ENCODE measurements at regions not wholly inside any gene's neighbourhood (a gene's known extent, or its start where the extent isn't known, plus 50 kb on each side); places are given as distances from the start of the nearest gene placed in this dataset.

GRCh38 chr1:94769551-94769950 is 50.6 kb upstream of the SLC44A3 start:
- intact Hi-C loops (cut with micrococcal nuclease; ENCODE audit: unreplicated experiment), result no loop called here
- H3K4me1 ChIP-seq (ENCODE audit: insufficient read depth, low read length, poor library complexity, severe bottlenecking), result no peaks in the 10 kb centered on the region
- H3K9me3 ChIP-seq (ENCODE audit: low read depth, low read length, poor library complexity, severe bottlenecking), result no peaks in the 10 kb centered on the region
- CTCF ChIA-PET, result no interaction called here
- H3K4me3 ChIP-seq (ENCODE audit: low read depth, low read length, poor library complexity, severe bottlenecking), result no peak overlapping the region
- no TSS peak for BruUV-seq (replicated peaks)
- no peaks in the 10 kb centered on the region for H3K36me3 ChIP-seq (ENCODE audit: insufficient read depth, low read length, poor library complexity, severe bottlenecking)
- TF ChIP-seq, protein P1, sequence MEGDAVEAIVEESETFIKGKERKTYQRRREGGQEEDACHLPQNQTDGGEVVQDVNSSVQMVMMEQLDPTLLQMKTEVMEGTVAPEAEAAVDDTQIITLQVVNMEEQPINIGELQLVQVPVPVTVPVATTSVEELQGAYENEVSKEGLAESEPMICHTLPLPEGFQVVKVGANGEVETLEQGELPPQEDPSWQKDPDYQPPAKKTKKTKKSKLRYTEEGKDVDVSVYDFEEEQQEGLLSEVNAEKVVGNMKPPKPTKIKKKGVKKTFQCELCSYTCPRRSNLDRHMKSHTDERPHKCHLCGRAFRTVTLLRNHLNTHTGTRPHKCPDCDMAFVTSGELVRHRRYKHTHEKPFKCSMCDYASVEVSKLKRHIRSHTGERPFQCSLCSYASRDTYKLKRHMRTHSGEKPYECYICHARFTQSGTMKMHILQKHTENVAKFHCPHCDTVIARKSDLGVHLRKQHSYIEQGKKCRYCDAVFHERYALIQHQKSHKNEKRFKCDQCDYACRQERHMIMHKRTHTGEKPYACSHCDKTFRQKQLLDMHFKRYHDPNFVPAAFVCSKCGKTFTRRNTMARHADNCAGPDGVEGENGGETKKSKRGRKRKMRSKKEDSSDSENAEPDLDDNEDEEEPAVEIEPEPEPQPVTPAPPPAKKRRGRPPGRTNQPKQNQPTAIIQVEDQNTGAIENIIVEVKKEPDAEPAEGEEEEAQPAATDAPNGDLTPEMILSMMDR (conservative IDR thresholded peaks at IDR 0.05; ENCODE audit: low read depth, low read length), result no peak
- no peak for TF ChIP-seq EZH2 (IDR thresholded peaks at IDR 0.05; ENCODE audit: borderline replicate concordance, low read depth, low read length, poor library complexity, severe bottlenecking)
- no peak overlapping the region for H3K27ac ChIP-seq (ENCODE audit: low read depth, low read length, poor library complexity, severe bottlenecking)
- H3K27me3 ChIP-seq (replicated peaks; ENCODE audit: insufficient read depth, low read depth, low read length, poor library complexity), result no peaks in the 10 kb centered on the region
- DNase-seq (ENCODE audit: low spot score), result no peak
- POLR2A ChIA-PET (ENCODE audit: low non-redundant PET), result no interaction called here

DNA sequence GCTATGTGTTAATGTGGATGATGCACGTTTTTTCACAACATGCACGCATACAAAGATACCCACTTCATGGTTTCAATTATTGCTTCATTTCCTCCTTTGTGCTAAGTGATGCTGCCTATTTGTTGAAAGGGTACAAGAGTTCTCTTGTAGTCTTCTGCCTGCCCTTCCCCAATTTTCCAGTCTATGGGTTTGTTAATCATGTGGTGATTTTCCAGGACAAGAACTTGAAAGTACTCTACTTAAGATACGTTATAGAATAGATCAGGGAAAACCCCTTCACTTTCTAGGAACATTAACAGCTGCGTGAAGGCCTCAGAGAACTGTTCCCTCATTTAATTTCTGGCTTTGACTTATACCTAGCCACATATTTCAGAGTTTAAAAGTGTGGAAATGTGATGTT is 52.1 kb upstream of the SLC44A3 start:
- H3K4me1 ChIP-seq (ENCODE audit: insufficient read depth, low read length, poor library complexity, severe bottlenecking), result no peaks in the 10 kb centered on the region
- no peak overlapping the region for H3K27ac ChIP-seq (ENCODE audit: low read depth, low read length, poor library complexity, severe bottlenecking)
- ChIA-PET POLR2A (ENCODE audit: low non-redundant PET) (no interaction called here), CTCF (no interaction called here)
- no peaks in the 10 kb centered on the region for H3K36me3 ChIP-seq (ENCODE audit: insufficient read depth, low read length, poor library complexity, severe bottlenecking)
- no peak overlapping the region for H3K4me3 ChIP-seq (ENCODE audit: low read depth, low read length, poor library complexity, severe bottlenecking)
- no peak for TF ChIP-seq EZH2 (IDR thresholded peaks at IDR 0.05; ENCODE audit: borderline replicate concordance, low read depth, low read length, poor library complexity, severe bottlenecking)
- TF ChIP-seq, protein P1 (conservative IDR thresholded peaks at IDR 0.05; ENCODE audit: low read depth, low read length), result no peak
- no peaks in the 10 kb centered on the region for H3K27me3 ChIP-seq (replicated peaks; ENCODE audit: insufficient read depth, low read depth, low read length, poor library complexity)
- intact Hi-C loops (cut with micrococcal nuclease; ENCODE audit: unreplicated experiment), result no loop called here
- H3K9me3 ChIP-seq (ENCODE audit: low read depth, low read length, poor library complexity, severe bottlenecking), result no peaks in the 10 kb centered on the region
- no peak for DNase-seq (ENCODE audit: low spot score)
- no TSS peak for BruUV-seq (replicated peaks)

- BruUV-seq (replicated peaks), result no TSS peak
- no peak overlapping the region for H3K27ac ChIP-seq (ENCODE audit: low read depth, low read length, poor library complexity, severe bottlenecking)
- no peak overlapping the region for H3K4me3 ChIP-seq (ENCODE audit: low read depth, low read length, poor library complexity, severe bottlenecking)
- ChIA-PET CTCF (no interaction called here), POLR2A (ENCODE audit: low non-redundant PET) (no interaction called here)
- no peaks in the 10 kb centered on the region for H3K27me3 ChIP-seq (replicated peaks; ENCODE audit: insufficient read depth, low read depth, low read length, poor library complexity)
- TF ChIP-seq, protein P1 (conservative IDR thresholded peaks at IDR 0.05; ENCODE audit: low read depth, low read length), result no peak
- no peak for TF ChIP-seq EZH2 (IDR thresholded peaks at IDR 0.05; ENCODE audit: borderline replicate concordance, low read depth, low read length, poor library complexity, severe bottlenecking)
- H3K36me3 ChIP-seq (ENCODE audit: insufficient read depth, low read length, poor library complexity, severe bottlenecking), result no peaks in the 10 kb centered on the region
- no peaks in the 10 kb centered on the region for H3K4me1 ChIP-seq (ENCODE audit: insufficient read depth, low read length, poor library complexity, severe bottlenecking)
- intact Hi-C loops (cut with micrococcal nuclease; ENCODE audit: unreplicated experiment), result no loop called here
- no peaks in the 10 kb centered on the region for H3K9me3 ChIP-seq (ENCODE audit: low read depth, low read length, poor library complexity, severe bottlenecking)
- no peak for DNase-seq (ENCODE audit: low spot score)
Measured at GRCh38 chr1:94765958-94766357, 54.2 kb upstream of the SLC44A3 start.

All from A673 (cell line).